H1 (cell line): ENCODE measurements at regions not wholly inside any gene's neighbourhood (a gene's known extent, or its start where the extent isn't known, plus 50 kb on each side); places are given as distances from the start of the nearest gene placed in this dataset.

Experiments
- CBX5 ChIP-seq: fragments of 300-800, 300-1000 bp; sonication (generic); IDR thresholded peaks from 2 replicates; pipeline ENCODE4 v1.7.1; 2016; ENCODE audit warnings: antibody characterized with exemption, low read length, low read depth
- KDM5A ChIP-seq: fragments of 200-600 bp; IDR thresholded peaks from 2 replicates; pipeline ENCODE4 v1.7.1; 2012; ENCODE audit warnings: mild to moderate bottlenecking, low read length, inconsistent platforms, mixed read lengths
- SIX5 ChIP-seq: IDR thresholded peaks from 2 replicates; pipeline ENCODE4 v1.6.1; 2011; ENCODE audit warnings: mild to moderate bottlenecking, low read depth, low read length
- TEAD4 ChIP-seq: IDR thresholded peaks from 2 replicates; pipeline ENCODE4 v1.6.1; 2012; ENCODE audit warnings: low read depth, low read length, inconsistent platforms, mixed read lengths
- TF ChIP-seq, protein P1 (sequence below): IDR thresholded peaks from 2 replicates; pipeline ENCODE4 v1.6.1; 2011; ENCODE audit warnings: low read depth, mild to moderate bottlenecking, low read length; ENCODE audit not compliant: insufficient read depth

DNA sequence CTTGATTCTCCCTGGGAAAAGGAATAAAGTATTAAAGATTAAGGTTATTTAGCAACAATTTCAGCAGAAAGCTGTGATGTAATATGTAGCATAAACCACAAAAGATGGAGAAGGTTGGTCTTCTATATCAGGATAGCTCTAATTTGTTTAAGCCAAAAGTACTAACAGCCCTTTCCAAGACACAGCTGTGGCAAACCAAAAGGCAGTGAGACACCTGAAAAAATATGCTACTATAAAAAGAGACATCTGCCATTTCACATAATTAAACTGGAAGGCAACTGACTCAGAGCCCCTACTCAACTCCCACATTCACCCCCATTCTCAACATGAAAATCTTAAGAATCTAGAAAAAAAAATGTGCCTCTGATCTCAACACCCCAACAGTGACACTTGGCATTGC, 390.2 kb upstream of the PRICKLE1 start (continued):
- TF ChIP-seq, protein P1, sequence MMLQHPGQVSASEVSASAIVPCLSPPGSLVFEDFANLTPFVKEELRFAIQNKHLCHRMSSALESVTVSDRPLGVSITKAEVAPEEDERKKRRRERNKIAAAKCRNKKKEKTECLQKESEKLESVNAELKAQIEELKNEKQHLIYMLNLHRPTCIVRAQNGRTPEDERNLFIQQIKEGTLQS = no peak
- no peak for TF ChIP-seq KDM5A
- no peak for TF ChIP-seq SIX5
- TF ChIP-seq TEAD4 = no peak
- no peak for TF ChIP-seq CBX5
